Endothelial cell of hepatic sinusoid (primary cell): ENCODE measurements at regions not wholly inside any gene's neighbourhood (a gene's known extent, or its start where the extent isn't known, plus 50 kb on each side); places are given as distances from the start of the nearest gene placed in this dataset.

Experiments
- in situ Hi-C: cut with HindIII; loops from 2 replicates; pipeline ENCODE4 v1.10.0; 2017; ENCODE audit warnings: low sequenced_read_pairs

DNA sequence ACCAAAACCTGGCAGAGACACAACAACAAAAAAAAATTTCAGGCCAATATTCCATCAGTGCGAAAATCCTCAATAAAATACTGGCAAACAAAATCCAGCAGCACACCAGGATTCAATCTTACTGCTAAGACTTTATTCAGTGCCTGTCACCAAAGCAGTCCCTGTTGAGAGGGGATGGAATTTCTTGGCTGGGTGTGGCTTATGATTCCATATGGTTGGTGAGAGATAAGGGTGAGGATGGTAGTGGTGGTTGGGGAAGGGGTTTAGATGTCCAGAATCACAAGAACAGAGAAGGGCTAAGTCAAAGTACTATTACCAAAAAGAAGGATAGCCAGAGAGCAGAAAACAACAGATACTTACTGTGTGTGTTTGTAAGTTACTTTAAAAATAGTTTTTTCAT, 152.8 kb upstream of the SLC35B3 start:
- in situ Hi-C loops, result no loop called here

DNA sequence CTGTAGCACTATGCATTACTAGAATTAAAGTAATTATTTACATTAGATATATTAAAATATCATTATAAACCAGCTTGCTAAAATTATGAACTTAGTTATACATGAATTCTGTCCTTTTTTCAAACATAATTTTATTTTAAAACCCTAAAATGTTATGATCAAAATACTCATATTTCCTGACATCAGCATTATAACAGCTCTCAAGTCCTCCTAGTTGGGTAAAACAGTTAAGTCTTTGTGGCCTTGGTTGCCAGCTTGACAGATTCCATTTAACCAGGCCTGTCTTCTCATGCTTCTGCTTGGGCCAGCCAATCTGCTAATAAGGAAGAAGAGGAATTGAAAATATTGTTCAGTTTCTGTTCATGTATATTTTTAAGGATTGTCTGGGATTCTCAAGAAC, 147.9 kb upstream of the SLC35B3 start:
- in situ Hi-C loops, result no loop called here

DNA sequence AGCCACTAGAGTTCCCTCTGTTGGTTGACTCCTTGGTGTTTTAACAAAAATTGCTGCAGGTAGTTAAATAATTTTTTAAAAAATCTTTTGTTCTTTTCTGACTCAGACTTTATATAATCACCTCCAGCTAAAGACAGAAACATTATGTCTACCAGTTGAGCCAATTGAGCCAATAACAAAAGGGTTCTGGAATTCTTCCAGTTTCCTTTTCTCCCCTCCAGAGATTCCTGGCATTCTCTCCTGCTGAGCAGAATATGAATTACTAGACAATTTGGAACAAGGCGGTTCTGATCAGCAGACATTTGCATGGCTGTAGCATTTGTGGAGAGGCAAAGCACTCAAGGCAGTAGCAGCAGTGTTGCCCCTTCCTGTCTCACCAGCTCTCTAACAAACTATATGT, 144.0 kb upstream of the SLC35B3 start:
- in situ Hi-C loops, result no loop called here

DNA sequence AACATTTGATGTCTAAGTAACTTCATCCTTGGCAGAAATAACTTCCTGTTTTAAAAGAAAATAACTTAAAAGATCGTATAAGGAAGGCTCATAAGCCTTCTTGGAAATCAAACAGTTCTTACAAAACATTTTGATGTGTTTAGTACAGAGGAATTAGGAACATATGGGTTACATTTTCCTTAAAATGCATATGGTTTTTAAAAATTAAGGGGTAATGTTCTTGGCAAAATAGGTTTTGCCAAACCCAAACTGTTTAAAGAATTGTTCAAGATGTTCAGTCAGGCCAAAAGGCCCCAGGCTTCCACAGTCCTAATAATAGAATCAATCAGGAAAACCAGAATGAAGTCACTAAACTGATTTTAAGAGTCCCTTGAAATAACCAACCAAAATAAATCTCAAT, 142.7 kb upstream of the SLC35B3 start:
- in situ Hi-C loops, result no loop called here

DNA sequence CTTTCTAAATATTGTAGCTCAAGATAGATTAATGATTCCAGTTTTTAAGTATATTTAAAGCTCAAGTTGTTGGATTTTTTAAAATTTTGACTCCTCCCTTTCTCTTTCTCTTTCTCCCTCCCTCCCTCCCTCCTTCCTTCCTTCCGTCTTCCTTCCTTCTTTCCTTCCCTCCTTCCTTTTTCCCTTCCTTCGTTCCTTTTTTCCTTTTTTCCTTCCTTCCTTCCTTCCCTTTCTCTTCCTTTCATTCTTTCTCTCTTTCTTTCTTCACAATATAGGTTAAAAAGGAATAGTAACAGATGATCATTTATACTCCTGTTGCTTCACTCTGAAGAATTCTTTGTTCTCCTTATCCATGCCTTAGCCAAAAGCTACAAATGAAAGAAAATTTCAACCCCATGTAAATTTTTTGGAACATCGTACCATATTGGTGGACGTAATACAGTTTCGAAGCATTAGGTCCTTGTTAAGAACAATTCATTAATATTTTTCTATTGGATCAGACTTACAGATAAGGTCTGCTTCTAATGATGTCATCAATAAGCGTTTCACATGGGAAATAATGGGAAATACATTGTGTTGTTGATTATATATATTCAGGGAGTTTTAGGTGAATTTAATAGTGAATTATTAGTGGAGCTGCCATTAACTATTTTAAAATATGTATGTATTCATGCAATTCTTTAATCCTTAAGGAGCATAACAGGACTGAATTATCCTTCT, 139.6 kb upstream of the SLC35B3 start:
- in situ Hi-C loops, result no loop called here

DNA sequence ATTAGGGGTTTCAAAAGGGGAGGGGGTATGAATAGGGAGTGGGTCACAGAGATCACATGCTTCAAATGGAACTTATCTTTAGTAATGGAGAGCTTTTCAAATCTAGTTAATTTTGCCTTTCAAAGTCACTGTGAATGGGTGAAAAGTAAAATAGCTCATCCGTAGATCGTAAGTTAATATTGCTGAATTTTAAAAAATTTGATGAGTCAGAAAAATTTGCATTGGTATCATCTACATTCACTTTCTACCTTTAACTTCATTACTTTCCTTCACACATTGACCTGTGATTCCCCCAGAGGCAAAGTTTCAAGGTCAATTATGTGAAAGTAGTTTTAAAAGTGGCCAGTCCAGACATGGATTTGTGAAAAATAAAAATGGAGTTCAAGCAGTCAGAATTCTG, 139.0 kb upstream of the SLC35B3 start:
- in situ Hi-C loops, result no loop called here

DNA sequence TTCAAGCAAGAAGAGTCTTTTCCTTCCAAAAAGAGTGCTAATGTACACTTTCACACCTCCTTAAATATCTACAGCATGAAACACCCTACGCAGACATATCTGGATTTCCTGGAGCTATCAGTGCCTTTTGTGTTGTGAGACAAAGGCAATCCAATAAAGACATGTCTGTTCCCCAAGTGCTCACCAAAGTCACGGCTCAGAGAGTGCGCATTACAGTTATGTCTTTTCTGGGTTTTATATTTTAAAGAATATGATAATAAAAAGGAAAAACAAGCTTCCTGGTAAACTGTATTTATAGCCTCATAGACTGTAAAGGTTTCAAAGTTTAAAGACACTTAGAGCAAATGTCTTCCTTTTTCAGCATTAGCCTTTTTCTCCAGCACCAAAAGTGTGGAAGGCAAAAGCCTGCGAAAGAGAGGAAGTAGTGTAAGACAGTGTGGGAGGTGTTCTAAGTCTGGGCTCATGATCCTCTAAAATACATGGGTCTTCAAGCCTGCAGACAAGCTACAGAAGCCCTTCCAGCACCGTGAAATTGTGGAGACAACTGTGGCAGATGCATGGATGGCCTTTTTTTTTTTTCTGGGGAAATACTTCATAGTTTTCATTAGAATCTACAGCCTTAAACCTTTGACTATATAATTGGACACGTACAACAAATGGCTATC, 135.0 kb upstream of the SLC35B3 start:
- in situ Hi-C loops, result no loop called here

DNA sequence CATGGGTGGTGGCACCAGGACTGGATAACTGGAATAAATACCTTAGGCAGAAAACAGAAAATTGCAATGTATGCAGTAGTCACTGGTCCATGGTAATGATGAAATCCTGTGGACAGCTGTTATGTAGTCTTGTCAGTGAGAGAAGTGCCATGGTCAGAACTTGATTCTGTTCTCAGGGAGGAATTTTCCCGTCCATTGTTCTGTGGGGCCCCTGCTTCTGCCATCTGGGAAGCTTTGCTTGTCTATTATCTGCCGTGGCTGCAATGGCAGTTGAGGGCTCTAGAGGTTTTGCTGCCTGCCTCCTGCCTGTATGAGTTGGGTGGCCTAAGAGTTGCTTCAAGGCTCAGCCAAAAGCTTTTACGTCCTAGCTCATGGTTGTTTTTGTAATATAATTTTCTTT, 126.8 kb upstream of the SLC35B3 start:
- in situ Hi-C loops, result no loop called here

GRCh38 chr6:8558953-8559352, 123.6 kb upstream of the SLC35B3 start:
- in situ Hi-C loops, result no loop called here

DNA sequence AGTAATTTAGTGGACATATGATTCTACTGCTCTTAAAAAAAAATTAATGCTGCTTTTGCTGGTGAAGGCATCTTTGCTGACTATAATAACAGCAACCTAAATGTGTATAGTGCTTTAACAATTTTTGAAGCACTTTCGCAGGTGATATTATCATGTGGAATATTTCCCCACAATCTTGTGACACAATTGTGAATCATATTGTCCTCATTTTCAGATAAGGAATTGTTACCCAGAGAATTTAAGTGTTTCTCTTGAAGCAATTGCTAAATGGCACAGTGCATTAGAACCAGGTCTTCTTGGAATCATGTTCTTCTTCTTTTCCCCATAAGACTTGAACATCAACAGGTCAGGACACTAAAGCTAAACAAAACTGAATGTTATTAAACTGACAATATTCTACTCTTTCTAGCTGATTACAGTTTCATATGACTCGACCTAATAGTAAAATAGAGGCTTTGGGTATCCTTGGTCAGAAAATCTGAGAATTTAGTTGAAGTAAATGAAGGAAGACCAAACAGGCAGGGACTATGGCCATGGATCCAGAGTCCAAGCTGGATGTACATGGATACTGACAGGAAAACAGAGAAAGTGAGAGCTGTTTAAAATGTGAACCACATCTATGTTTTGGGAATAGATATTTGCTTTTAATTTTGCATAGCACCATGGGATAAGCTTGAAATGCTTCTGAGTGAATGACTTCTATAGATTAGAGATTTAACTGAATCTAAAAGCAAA, 121.8 kb upstream of the SLC35B3 start:
- in situ Hi-C loops, result no loop called here

DNA sequence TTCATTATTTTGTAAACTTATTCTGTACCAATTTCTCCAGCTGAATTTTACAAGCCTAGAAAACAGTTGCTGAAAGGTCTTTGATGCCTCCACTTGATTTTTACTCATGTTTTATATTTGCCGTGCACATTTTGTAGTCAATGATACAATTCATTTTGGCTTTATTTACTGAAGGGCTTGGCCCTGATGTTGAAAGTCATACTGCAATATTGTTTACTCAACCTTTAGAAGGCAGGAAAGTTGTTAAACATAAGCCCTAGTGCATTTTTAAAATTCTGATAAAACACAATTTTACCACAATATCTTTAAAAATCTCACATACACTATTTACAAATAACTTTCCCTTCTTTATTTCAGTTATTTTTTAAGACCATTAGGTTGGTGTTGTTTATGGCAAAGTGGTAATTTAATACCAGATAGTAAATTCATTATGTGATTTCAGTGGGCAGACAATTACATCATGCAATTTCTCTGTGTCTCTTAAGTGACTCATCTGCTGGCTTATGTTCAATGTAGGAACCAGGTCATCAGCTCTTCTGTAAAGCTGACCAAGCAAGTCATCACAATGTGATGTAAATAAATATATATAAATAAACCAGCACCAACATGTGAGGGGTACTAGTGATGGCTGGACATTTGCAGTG, 121.1 kb upstream of the SLC35B3 start:
- in situ Hi-C loops, result no loop called here

DNA sequence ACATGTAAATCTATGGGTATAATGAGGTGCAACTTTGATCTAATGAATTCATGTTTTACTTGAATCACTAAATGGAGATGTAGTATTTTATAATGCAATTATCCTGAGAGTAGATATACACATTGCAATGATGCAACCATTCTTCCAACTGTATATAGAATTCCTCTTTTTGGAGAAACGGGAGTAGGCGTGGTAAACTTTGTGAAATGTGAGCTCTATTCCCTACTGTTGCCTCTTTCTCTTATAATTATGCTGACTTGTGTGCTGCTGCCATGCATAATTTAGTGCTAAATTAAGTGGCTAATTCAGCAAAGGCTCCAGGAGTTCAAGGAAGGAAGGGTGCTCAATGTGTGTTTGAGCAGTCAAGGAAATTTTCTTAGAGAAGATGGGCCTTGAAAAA, 116.6 kb upstream of the SLC35B3 start:
- in situ Hi-C loops, result no loop called here

DNA sequence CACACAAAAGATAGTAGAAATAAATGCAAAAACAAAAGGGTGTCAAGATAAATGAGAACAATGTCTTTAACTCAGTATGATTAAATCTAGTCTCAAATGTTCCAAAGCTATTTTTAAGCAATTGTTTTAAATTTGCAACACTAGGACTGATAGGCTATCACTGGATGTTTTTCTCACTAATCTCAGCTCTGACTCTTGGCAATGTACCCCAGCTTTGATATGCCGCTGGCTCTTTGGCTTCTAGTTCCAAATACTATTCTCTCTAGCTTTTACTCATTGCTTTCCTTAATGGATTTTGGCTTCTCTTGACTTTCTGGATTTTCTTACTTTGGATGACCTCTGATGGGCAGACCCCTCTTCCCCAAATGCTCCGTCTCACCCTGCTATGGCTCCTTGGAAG, 116.0 kb upstream of the SLC35B3 start:
- in situ Hi-C loops, result no loop called here

DNA sequence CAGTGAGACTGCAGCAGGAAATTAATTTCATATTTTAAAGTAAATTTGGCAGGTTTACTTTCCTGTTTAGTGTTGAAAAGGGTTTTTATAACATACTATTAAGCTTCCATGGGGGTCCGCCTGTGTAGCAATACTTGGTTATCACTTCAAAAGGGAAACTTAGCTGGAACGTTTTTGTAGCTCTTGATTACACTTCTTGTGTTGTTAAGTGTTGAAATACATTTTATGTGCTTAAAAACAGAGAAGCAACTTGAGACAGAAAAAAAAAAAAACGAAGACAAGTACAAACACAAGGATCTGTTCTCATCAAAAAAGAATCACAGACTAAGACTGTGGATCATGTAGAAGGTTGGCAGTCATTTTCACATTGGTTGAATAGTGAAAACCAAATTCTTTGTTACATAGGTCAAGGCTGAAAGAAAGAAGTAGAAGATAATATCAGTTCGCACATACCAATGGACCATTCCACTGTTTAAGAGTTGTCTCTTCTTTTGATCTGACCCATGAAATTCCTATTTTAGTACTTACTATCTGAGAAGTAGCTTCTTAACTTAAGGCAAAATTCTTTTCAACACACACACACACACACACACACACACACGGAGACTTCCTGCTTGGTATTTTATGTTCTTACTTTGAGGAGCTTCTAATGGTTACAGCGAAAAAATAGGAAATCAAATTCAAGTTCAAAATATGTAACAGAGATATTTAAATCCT, 113.9 kb upstream of the SLC35B3 start:
- in situ Hi-C loops, result no loop called here

DNA sequence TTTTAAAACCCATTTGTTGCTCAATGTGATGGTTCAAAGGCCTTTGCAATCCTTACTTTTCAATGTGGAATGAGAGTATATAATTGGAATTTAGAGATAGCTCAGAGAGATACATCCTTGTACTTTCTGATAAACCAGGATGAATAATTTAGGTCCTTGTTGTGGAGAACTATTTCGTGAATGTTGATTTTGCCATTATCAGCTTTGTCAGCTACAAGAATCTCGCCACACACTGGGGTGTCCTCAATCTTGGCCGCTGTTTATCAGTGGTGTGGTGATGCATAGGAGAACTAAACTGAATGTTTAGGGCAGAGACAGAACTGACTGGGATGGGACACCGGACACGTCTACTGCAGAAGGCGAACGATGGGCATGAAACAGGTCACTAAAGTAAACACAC, 111.2 kb upstream of the SLC35B3 start:
- in situ Hi-C loops, result no loop called here

DNA sequence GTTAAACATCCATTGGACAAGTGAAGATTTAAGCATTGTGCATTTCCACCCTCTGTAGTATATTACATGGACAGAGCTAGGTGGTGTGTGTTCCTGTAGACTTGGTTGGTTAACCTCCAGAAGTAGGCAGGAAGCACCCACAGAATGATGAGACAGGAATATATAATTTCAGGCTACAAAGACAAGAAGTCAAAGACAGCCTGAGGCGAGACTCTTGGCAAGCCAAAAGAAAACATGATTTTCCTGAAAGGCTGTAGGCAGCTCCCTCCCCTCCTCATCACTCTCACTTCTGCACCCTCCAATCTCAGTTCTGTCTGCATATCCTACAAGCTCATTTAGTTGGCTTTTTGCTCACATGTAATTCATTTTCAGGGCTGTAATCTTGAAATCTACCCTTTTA, 110.0 kb upstream of the SLC35B3 start:
- in situ Hi-C loops, result no loop called here

- in situ Hi-C loops, result no loop called here
These were observed 108.4 kb upstream of the SLC35B3 start for GRCh38 chr6:8543714-8544113.

DNA sequence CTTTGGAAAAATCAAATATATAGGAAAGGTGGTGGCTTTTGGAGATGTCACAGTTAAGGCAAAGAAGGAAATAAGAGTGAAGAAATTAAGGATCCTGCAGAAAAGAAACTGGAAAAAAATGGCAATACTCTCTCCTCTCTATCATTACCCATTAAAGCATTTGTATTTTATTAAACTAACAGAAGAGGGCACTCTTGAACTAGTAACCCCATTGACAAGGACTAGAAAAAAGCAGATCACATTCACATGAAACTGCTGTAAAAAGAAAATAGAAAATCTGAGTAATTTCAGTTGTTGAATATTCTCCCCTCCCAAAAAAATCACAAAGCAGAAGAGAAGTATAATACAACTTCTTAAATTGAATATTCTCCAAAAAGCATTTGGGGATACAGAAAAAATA, 104.1 kb upstream of the SLC35B3 start:
- in situ Hi-C loops, result no loop called here

DNA sequence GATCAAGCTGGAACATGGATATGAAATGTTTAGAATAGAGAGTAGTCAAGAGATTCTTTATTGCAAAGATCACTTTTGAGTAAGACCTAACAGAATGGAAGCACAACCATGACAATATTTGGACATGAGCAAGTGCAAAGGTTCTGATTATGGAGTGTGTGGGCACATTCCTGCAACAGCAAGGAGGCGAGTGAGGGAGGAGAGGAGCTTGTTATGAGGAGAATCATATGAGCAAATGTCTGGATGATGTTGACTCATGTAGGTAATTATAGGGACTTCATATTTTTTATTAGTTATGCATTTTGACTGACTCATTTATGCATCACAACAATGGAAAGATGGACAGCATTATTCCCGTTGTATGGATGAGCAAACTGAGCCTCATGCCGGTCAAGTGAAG, 100.8 kb upstream of the SLC35B3 start:
- in situ Hi-C loops, result no loop called here

DNA sequence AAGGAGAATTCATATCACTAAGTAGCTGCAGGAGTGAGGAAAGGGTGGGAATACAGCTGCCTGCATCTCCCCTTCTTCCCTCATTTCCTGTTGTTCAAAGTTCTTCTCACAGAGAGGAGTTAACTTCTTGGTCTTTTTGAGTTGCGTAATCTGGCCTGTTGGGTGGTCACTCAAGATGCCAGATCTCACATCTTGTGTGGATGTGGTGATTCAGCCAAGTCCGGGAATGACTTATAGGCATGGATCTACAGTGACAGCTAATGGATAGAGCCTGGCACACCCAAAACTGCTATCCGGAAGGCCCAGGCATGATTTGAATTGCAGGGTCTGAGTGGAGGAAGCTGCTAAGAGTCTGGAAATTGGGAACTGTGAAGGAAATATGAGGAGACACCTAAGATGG, 100.2 kb upstream of the SLC35B3 start:
- in situ Hi-C loops, result no loop called here

- in situ Hi-C loops, result no loop called here
These were observed 95.6 kb upstream of the SLC35B3 start for GRCh38 chr6:8530785-8531435.
